HG03520 (cell line): ENCODE measurements at regions not wholly inside any gene's neighbourhood (a gene's known extent, or its start where the extent isn't known, plus 50 kb on each side); places are given as distances from the start of the nearest gene placed in this dataset.

Experiments used
- ATAC-seq: cut with Tn5 transposase; IDR thresholded peaks from one replicate; pipeline ENCODE4 v1.9.1; 2021; ENCODE audit warnings: mild to moderate bottlenecking, moderate library complexity; ENCODE audit not compliant: unreplicated experiment

- no peak for ATAC-seq
These were observed 375.3 kb downstream of the VPS13C start for GRCh38 chr15:61684749-61685467.

- no peak for ATAC-seq
These were observed 377.1 kb downstream of the VPS13C start for GRCh38 chr15:61682891-61683735.

- no peak for ATAC-seq
These were observed 378.6 kb downstream of the VPS13C start for GRCh38 chr15:61681676-61682075.

GRCh38 chr15:61681038-61681418 is 379.2 kb downstream of the VPS13C start:
- no peak for ATAC-seq

- no peak for ATAC-seq
These were observed 379.8 kb downstream of the VPS13C start for GRCh38 chr15:61680260-61681037.

- no peak for ATAC-seq
These were observed 388.5 kb downstream of the VPS13C start for GRCh38 chr15:61671736-61672135.

DNA sequence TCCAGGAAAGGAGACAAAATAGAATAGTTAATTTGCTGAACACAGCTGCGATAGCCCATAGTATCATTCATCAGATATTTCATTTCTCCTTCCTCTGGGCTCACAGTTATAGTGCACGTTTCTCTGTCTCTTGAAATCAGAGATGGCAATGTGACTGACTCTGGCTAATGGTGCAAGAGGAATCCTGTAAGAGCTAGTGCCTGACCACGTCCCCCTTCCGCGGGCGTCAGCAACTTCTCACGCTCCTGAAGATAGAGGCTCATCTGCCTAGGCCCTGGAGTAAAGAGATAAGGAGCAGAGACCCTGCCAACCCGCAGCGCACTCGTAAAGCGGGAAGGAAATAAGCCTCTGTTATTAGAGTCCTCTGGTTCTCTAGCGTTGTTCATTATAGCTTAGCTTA is 391.8 kb downstream of the VPS13C start:
- ATAC-seq = no peak

DNA sequence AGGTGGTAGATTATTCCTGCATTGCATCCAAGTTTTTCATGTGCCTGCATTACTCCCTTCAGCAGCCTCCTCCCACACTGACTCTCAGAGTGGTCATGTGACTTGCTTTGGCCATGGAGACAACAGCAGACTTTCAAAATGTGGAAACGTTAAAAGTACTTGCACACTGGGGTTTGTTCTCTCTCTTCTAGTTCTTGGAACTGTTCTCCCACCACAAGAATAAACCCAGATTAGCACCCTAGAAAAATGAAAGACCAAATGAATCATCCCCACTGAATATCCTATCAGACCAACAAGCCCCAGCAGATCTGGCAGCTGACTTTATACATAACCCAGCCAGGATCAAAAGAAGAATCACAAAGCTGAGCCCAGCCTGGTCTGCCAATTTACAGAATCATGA is 398.5 kb downstream of the VPS13C start:
- ATAC-seq = no peak

DNA sequence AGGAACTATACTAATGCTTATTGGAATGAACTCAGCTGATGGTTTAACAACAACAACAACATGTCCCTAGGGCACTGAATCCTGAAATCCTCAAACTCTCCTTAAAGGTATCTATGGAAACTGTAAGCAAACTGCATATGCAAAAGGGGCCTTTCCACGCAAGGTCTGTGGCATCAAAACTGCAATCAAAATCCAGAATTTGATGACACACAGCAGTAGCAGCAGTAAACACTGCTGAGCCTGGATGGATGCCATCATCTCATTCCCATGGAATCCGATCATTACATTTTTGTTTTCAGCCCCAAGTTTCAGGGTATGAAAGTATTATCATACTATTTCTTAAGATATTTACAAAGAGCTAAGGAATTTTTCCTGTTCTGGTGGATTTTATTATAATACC is 399.7 kb downstream of the VPS13C start:
- ATAC-seq = no peak

- ATAC-seq = no peak
These were observed 400.6 kb downstream of the VPS13C start for GRCh38 chr15:61659566-61660190.

GRCh38 chr15:61657461-61657860 is 402.8 kb downstream of the VPS13C start:
- no peak for ATAC-seq

DNA sequence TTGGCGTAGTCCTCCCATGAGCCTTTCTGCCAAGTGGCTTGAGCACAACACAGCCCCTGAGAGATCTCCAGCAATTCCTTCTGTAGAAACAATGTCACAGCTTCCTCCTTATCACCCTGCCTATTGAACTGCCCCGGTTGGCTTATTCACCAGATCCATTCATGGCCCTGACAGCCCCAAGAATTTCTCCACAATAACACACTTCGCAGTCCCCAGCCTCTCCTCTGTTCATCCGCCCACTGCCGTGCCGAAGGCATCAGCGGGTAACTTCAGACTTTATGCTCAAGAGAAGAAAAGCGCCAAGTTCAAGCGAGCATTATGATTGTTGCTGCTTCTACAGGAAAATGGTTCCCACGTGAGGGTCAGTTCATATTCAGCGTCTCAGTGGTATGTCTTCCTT is 403.9 kb downstream of the VPS13C start:
- ATAC-seq = no peak

DNA sequence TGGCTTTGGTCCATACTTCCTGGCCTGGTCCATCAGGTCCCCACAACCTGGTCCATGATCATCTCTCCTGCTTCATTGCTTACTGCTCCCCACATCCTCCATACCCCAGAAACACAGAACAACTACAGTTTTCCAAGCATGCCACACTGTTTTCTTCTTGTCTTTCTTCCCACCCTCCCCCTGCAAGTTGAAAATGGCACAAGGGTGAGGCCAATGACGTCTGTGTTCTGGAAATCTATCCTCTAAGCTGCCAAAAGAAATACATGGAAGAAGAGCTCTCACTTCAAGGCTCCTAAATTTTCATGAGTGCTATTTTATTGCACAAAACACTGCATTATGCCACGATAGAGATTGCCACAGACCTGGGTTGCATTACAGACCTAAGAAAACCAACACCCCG is 404.4 kb downstream of the VPS13C start:
- ATAC-seq = no peak

- no peak for ATAC-seq
These were observed 405.3 kb downstream of the VPS13C start for GRCh38 chr15:61654918-61655317.

- no peak for ATAC-seq
These were observed 406.1 kb downstream of the VPS13C start for GRCh38 chr15:61654002-61654740.

DNA sequence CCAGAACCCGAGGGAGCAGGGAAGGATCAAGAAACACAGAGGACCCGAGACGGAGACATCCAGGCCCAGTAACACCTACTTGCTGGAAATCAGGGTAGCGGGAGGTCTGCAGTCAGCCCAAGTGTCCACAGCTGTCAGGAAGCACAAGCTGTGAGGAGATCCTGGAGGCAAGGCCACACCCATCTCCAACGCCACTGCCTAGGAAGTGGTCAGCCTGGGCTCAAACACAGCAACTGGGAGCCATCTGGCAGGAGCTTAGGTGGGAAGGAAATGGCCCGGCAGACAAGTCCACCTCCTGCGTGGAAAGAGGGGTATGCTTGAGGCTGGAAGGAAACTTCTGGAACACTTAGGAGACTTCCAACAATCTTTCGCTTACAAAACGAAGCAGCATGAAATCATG is 407.1 kb downstream of the VPS13C start:
- ATAC-seq = no peak

GRCh38 chr15:61651267-61651666 is 409.0 kb downstream of the VPS13C start:
- ATAC-seq = no peak

DNA sequence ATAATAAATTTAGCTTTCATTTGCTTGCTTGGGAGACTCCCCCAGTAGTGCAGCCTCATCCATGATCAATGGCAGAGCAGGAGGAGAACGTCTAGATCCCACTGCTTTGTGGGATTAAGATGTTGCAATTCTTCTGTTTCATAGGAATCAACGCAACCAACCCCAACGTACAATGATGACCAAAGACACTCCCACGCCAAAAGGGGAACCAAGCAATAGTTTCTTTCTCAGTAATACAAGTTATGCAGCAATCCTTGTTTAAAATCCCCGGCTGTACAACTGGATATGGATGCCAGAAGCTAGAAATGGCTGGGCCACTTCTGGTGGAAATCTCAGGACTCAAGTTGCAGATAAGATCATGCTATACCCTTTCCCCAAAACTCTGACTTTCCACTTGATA is 411.2 kb downstream of the VPS13C start:
- no peak for ATAC-seq

GRCh38 chr15:61644550-61644949 is 415.4 kb upstream of the RORA start:
- ATAC-seq = no peak

DNA sequence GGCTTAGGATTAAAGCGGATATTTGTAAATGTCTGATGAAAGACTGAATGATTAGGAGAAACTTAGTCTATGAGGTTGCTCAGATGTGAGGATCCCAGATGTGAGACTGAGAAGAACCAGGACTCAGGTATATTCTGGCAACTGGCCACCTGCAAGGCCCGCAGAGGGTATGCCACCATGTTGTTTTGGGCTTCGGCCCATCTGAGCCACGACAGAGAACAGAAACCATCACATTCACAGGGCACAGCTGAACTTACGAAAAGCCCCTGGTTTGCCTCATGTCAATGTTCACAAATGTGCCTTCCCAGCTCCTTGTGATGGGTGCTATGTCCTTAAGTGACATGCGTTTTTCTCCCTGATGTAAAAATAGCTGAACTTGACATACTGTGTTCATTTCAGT is 412.5 kb upstream of the RORA start:
- no peak for ATAC-seq
